ENCODE measurements at regions not wholly inside any gene's neighbourhood (a gene's known extent, or its start where the extent isn't known, plus 50 kb on each side); places are given as distances from the start of the nearest gene placed in this dataset.

DNA sequence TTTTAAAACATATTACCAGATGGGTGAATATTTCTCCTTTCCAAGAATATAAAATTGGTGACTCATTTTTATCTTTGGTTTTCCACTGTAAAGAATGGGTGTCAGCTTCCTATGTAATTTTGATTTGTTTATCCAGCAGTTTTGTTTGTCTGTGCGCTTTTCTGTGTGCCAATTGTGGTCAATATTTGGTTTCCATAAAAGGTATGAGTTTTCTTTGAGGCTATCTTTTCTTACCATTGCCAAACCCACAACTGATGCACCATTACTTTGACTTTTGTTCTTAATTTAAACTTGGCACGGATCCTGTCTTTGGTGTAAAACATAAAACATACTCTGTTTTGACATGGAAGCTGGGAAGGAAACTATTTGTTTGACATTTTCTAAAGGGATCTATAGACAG lies 78.8 kb upstream of the NAV3 start:
- TF ChIP-seq, protein P1, sequence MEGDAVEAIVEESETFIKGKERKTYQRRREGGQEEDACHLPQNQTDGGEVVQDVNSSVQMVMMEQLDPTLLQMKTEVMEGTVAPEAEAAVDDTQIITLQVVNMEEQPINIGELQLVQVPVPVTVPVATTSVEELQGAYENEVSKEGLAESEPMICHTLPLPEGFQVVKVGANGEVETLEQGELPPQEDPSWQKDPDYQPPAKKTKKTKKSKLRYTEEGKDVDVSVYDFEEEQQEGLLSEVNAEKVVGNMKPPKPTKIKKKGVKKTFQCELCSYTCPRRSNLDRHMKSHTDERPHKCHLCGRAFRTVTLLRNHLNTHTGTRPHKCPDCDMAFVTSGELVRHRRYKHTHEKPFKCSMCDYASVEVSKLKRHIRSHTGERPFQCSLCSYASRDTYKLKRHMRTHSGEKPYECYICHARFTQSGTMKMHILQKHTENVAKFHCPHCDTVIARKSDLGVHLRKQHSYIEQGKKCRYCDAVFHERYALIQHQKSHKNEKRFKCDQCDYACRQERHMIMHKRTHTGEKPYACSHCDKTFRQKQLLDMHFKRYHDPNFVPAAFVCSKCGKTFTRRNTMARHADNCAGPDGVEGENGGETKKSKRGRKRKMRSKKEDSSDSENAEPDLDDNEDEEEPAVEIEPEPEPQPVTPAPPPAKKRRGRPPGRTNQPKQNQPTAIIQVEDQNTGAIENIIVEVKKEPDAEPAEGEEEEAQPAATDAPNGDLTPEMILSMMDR (IDR thresholded peaks at IDR 0.05), result no peak
- no peak for TF ChIP-seq EZH2 (IDR thresholded peaks at IDR 0.05; ENCODE audit: borderline replicate concordance, insufficient read depth, low read depth, low read length, poor library complexity, severe bottlenecking)
